HepG2 (cell line): ENCODE measurements at regions not wholly inside any gene's neighbourhood (a gene's known extent, or its start where the extent isn't known, plus 50 kb on each side); places are given as distances from the start of the nearest gene placed in this dataset.

Source experiments
- BRD4 ChIP-seq: sonication (generic); formaldehyde crosslinking; IDR thresholded peaks from 2 replicates; pipeline ENCODE4 v1.4.0; 2020; ENCODE audit warnings: missing genetic modification reagents
- KLF9 ChIP-seq: IDR thresholded peaks from 2 replicates; pipeline ENCODE4 v1.6.1; 2016; ENCODE audit warnings: low read depth
- MYNN ChIP-seq: sonication (generic); formaldehyde crosslinking; IDR thresholded peaks from 2 replicates; pipeline ENCODE4 v1.4.0; 2020; ENCODE audit warnings: mild to moderate bottlenecking, low read depth, missing genetic modification reagents
- RXRA ChIP-seq: sonication (generic); formaldehyde crosslinking; IDR thresholded peaks from 2 replicates; pipeline ENCODE4 v1.5.1; 2020; ENCODE audit warnings: missing genetic modification reagents
- TCF12 ChIP-seq, 2 experiments: fragments of 450-650 bp in 1 of 2; sonication (generic) in 1 of 2; formaldehyde crosslinking in 1 of 2; IDR thresholded peaks; 2 replicates each; pipeline versions ENCODE4 v1.6.1 to v1.8.0; 2017 to 2022; ENCODE audit warnings: antibody characterized with exemption in 1 of 2, mild to moderate bottlenecking in 1 of 2, missing genetic modification reagents in 1 of 2, moderate library complexity in 1 of 2
- TFAP4 ChIP-seq: sonication (generic); IDR thresholded peaks from 2 replicates; pipeline ENCODE4 v1.6.1; 2016; ENCODE audit warnings: low read depth, borderline replicate concordance
- ZNF207 ChIP-seq: fragments of 450-650 bp; IDR thresholded peaks from 2 replicates; pipeline ENCODE4 v1.6.1; 2016; ENCODE audit warnings: antibody characterized with exemption, borderline replicate concordance
- TF ChIP-seq, protein P1 (sequence below): IDR thresholded peaks from 2 replicates; pipeline ENCODE4 v1.6.1; 2012; ENCODE audit warnings: inconsistent platforms

DNA sequence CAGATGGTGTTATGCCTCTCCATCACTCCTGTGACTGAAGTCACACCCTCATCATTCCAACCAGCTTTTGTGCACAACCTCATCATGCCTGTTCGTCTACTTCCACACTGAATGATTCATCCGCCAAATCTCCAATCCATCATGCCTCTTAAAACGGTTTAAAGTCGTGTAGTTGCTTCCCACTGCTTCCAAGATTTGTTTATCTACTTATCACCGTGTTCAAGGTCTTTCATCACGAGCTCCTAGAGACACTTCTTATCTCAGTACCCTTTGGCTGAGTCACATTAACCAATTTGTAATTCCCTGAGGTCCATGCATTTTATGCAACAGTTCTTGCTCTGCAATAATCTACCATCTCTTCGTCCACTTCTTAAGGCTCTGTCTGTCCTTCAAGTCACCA is 592.3 kb upstream of the ID2 start:
- TF ChIP-seq TCF12 (IDR thresholded peaks at IDR 0.05) (no peak), TCF12 (CRISPR knock-in tag; IDR thresholded peaks at IDR 0.05) (no peak), TFAP4 (no peak), RXRA (CRISPR knock-in tag) (no peak), BRD4 (CRISPR knock-in tag) (no peak), MYNN (CRISPR knock-in tag) (no peak), KLF9 (CRISPR knock-in tag) (no peak), ZNF207 (no peak)
- TF ChIP-seq, protein P1, sequence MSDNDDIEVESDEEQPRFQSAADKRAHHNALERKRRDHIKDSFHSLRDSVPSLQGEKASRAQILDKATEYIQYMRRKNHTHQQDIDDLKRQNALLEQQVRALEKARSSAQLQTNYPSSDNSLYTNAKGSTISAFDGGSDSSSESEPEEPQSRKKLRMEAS, result no peak
